ENCODE measurements at regions not wholly inside any gene's neighbourhood (a gene's known extent, or its start where the extent isn't known, plus 50 kb on each side); places are given as distances from the start of the nearest gene placed in this dataset.

DNA sequence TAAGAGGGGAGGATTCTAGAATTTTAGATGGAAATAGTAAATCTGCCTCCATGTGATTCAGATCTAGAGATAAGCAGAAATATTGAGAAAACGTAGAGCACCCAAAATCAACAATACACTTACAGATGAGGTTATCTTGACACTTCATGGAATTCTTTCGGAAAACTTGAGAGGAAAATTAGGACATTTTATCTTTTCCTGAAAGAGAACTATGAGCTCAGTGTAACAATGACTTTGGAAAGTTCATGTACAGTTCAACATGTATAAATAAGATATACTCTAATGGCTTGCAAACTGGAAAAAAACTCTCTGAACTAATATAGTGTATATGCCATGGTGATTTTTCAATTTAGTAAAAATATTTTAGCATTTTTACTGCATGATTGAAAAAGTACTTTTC is 338.1 kb upstream of the NEGR1 start:
- DNase-seq, result no peak

DNA sequence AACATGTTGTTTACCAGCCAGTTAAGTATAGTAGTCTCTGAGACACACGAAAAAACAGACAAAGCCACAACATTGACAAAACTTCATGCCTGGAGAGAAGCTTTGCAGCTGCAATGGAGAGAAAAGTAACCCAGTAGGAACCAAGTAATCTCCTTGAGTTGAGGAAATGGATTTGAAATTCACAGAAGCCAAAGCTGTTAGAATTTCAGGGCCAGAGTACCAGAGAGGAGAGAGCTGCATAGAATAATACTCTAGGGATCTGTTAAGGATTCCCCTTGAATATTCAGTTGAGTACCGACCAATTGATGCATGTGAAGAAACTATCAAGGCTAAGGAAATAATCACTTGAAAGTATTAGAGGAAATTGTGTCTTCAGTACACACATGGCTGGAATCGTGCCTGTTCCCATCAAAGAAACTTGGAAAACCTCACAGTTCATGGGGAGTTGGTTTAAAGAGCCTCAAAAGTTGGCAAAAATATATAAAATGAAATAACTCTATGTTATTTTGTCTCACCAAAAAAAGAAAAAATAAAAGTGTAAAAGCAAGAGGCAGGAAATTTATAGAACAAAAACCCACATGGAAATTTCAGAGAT is 324.0 kb upstream of the NEGR1 start:
- no peak for DNase-seq

DNA sequence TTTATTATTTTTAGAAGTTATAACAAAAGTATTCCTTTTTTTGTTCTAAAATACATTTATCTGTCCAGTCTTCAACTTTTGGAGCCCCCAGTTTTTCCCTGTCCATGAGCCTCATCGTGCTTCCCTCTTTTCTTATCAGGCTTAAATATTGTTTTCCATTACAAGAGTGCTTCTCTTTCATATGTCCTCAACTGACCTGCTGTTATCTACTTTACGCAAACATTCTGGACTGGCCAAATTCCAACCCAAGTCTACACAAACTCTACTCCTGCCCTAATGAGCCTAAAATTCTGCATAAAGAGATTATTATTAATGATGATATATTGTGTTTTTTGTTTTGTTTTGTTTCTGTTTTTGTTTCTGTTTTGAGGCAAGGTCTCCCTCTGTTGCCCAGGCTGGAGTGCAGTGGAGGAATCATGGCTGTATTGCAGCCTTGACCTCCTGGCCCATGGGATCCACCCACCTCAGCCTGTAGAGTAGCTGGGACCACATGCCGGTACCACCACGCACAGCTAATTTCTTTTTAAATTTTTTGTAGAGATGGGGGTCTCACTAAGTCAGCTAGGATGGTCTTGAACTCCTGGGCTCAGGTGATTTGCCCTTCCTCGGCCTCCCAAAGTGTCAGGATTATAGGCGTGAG is 318.8 kb upstream of the NEGR1 start:
- no peak for DNase-seq

DNA sequence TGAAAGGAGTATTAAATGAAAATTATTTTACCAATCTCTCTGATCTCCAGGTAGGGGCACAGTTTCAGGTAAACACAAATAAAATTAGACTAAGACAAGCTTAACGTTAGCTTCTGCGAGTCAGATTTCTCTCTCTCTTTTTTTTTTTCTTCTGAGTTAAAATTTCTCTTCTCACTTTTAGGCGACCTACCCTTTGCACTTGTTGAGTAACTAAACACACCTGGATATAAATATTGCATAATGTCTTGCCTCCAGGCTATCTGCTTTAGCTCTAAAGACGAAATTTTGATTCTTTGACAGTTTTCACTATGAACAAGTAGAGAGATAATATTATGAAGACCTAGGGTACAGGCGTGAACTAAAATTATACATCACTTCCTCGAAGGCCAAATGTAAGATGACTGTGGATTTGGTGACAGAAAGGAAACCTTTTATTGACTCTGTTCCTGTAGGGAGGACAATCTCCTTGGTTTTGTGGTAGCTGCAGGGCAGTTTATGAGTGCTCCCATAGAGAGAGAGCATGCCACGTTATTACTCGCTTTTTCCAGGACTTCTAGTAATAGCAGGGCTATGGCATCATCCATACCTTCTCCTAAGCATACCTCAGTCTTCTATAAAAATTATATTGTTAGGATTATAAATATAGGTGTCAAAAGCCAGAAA is 303.8 kb upstream of the NEGR1 start:
- DNase-seq, result no peak

DNA sequence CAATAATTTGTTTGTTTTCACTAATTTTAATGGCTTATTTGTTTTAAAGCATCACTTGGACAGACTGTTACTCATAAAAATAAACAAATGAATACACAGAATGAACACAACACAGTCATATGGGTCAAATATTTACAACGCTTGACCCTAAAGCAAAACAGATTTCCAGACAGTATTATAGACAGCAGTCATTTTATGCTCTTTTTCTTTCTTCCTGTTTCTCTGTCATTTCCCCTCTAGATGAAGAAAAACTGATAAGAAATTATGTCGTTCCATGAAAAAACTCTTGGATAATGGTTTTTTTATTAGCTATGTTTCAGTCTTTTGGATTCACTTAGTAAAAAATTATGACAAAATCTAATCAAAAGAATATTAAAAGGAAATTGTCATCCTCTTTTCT is 297.3 kb upstream of the NEGR1 start:
- DNase-seq, result no peak

DNA sequence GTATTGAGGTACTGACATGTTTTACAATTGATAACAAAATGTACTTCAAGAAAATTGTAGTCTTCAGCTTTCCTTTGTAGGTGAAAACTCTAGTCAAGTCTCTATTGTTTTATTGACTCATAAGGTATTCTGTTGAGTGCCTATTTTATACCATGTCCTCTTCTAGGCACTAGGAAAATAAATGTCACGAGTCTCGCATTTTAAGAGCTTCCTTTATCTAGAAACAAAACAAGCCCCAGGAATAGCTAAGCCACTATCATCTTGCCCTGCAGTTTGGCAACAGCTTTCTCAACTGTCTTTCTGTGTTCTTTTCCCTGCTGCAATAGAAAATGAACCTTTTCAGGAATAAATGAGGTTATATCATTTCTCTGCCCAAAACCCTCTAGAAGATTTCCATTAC is 288.5 kb upstream of the NEGR1 start:
- no peak for DNase-seq

DNA sequence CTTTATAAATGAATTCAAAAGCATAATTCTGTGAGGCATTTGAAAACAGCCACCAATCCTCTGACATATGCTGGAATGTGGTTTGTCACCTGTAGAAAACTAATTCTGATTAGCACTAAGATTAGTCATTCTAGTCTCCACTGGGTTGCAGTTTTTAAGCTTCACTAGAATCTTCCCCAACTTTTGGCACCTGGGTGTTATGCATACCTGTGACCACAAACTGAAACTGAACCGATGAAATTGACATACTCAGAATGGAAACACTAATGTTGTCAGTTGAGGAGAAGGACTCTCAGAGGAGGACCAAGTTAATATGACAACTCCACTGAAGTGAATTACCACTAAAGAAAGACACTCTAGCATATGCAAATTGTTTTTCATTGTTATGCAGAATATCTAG is 285.8 kb upstream of the NEGR1 start:
- DNase-seq, result peak; percentile 46

DNA sequence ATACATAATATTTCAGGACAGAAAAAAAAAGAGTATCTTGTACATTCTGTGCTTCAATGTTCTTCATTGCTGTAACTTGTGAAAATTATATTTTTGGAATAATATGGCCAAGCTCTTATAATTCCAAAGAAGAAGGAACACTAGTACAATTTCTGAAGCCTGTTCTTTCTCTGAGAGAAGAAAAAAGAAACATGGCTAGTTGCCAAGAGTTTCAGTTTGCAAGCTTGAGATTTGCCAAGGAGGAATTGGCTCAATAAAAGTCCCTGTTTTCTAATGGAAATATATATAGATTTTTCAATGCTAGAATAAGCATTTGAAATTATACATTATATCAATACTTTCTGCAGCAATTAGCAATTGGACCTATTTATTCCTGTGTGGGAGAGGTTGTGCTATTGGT is 285.2 kb upstream of the NEGR1 start:
- peak; percentile 78 for DNase-seq

DNA sequence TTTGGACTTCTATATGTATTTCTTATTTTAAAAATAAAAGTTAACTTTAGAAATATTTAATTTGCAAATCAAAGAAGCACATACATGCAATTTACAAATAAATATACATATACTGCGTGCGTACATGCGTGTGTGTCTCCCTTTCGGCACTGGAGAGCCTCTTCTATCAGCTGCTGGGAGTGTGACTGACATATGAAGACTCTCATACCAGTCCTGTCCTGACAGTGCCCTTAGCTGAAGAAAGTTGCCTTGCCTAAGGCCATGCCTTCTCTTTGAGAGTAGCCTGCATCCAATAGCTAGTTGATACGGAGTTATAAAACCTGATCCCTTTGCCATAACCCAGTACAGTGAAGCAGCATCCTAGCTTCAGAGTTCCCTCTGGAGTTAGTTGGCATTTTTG is 282.4 kb upstream of the NEGR1 start:
- DNase-seq, result no peak

DNA sequence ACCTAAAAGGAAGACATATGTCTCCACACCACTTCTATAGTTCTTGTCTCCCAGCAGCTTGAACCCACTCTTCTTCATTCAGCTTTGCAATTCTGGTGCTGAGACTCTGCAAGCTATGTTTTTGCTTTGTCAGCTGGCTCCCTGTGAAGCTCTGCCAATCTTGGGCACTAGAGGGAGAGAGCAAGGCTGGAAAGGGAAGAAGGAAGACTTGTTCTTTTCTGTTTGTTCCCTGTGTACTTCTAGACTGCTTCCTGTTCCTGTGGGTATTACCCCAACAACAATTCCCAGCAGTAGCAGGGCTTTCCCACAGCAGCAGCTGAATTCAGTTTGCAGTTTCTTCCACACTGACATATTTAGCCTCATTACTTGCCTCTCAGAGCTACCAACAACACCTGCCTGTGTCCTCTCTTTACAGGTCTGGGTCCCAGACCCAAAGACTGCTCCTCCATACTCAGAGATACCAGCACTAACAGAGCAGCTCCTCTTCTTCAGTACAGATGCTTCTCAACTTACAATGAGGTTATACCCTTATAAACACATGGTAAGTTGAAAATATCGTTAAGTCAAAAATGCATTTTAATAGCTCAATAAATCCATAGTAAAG is 275.2 kb upstream of the NEGR1 start:
- DNase-seq, result no peak

DNA sequence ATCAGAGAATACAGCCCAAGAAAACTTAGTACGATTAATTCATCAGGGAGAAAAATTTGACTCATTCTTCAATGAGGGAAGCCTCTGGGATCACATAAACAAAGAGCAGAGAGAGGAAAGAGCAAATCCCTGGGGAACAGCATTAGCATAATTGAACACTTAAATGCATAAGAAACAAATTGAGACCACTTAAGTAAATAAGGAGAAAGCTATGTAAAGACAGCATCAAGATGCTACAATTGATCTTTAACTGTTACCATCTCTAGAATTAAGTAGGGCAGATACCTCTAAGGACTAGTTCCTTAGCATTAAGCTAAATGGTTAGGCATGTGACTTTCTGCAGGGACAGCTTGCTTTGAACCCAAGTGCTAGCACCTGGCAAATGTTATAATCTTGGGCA is 265.1 kb upstream of the NEGR1 start:
- no peak for DNase-seq

DNA sequence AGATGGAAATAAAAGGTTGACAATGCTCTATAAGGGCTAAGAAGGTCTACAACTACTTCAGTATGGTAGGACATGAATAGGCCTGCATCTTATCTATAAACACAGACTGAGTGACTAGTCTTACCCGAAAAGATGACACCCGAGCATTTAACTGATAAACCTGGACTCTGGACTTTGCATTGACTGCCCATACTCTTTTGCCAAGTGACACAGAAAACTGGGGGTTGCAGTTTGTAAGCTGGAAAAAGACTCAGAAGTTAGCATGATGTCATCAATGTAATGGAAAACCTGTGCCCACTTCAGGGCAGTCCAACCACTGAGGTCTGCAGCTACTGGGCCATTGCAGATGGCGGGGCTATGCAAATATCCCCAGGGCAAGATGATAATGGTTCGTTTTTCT is 258.3 kb upstream of the NEGR1 start:
- no peak for DNase-seq

DNA sequence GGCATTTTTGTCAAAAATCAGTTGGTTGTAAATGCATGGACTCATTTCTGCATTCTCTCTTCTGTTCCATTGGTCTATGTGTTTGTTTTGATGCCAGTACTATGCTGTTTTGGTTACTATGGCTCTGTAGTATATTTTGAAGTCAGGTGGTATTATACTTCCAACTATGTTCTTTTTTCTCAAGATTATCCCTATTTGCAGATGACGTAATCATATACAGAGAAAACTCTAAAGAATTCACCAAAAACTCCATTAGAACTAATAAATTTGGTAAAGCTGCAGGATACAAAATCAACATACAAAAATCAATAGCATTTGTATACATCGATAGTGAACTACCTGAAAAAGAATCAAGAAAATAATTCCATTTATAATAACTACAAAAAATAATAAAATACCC is 253.1 kb upstream of the NEGR1 start:
- DNase-seq, result no peak

DNA sequence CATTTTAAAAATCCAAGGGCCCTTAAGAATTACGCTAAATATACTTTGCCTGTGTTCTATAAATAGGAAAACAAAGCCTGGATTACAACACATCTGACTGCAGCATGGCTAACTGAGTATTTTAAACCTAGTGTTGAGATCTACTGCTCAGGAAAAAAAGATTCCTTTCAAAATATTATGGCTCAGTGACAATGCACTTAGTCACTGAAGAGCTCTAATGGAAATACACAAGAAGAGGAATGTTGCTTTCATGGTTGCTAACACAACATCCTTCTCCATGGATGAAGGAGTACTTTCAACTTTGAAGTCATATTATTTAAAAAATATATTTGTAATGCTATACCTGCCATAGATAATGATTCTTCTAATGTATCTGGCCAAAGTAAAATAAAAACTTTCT is 248.3 kb upstream of the NEGR1 start:
- DNase-seq, result no peak

DNA sequence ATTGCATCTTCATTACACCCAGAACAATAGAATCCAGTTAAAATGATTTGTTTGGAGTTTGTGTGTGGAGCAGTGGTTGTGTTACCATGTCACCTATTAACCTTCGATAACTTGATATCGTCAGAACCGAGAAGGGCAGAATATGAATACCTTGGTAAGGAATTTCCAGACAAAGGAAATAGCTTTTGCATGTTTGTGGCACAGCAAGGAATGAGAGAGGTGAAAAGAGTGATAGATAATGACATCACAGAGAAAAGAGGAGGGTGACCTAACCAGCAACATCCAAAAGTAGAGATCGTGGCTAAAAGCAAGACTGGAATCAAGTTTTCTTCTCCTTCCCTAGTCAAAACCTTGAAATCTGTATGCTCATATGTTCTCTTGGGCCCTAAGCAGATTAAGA is 244.6 kb upstream of the NEGR1 start:
- no peak for DNase-seq

DNA sequence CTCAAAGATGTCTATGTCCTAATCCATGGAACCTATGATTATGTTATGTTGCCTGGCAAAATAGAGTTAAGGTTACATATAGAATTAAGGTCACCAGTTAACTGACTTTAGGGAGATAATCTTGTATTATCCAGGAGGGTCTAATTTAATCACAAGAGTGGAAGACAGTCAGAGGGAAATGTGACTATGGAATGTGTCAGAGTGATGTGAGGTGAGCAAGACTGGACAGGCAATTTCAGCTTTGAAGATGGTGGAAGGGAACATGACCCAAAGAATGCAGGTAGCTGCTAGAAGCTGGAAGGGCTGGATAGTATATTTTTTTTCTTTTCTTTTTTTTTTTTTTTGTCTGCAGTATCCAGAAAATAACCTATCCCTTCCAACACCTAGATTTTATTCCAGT is 241.7 kb upstream of the NEGR1 start:
- no peak for DNase-seq

DNA sequence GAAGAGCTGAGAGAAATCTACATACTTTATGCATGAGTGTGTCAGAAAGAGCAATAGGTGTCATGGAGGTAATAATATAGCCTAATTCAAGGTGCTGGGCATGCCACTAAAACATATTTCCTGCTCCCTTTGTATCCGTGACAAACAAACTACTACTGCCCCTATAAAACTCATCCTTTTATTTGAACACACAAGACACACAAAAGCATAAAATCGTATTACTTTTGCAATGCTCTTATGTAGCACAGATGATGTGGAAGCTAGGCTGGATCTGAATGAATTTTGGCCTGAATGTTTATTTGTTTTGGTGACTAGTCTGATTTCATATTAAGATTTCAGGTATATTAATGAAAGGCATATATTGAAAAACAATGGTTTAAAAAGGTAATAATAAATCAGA is 239.3 kb upstream of the NEGR1 start:
- no peak for DNase-seq

DNA sequence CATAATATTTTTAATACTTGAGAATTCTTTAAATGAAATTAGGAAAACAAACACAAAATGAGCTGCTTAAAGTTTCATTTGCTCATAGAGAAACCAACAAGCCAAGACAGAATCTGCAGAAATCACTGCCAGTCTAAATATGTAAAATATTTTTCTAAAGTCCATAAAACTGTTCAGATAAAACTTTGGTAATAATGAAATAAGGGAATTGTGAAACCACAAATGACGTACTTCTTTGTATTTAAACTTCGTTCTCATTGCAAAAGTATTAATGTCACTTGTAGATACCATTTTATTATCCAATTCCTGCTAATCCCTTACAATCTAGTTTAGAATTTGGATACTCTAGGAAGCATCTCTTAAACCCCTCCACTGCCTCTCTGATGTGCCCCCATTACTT is 234.5 kb upstream of the NEGR1 start:
- no peak for DNase-seq

DNA sequence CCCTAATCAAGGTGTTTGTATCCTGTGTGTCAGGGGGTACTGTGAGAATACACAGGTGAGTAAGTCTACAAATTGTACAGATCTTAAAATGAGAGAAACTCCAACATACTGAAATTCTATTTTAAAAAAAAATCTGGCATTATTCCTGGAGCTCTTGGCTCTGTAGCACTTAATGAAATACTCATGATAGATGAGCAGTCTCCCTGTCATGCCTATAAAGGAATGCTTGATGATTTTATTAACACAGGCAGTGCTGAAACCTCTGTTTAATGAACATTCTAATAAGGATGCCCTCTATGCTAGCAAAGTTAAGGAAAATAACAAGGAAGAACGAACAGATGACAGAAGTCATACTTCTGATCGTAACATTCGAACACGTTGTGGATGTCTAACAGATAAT is 233.9 kb upstream of the NEGR1 start:
- DNase-seq, result no peak

DNA sequence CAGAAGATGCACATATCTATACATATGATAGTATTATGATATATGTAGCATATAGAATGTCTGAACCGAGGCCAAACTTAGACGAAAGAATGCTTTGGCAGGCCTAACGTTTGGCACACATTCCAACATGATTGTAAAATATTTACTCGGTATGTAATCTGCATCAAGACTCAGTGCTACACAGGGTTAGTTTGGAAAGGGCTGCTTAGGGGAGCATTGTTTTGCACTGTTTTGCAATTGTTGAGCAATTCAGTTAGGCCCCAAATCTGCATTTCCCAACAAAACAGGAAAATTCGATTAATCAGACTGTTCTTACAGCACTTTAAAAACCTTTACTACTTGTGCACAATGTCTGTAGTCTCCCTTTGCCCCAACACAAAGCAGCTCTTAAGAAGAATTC is 216.0 kb upstream of the NEGR1 start:
- no peak for DNase-seq

DNA sequence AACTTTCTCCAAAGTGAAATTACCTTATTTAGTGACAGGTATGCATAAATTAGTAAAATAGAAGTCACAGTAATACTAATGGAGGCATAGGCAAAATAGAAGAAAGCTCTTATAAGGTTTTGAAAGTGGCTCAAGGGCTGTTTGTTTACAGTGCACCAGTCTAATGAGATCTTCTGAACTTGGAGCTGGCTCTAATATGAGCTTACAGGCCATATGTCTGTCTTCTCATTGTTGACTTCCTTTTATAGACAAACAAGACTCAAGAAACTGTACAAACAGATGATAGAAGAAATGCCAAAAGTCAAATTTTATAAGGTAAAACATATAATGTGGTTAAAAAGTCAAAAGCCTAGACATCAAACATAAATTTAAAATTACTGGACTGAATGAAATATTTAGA is 207.5 kb upstream of the NEGR1 start:
- peak; percentile 7 for DNase-seq

DNA sequence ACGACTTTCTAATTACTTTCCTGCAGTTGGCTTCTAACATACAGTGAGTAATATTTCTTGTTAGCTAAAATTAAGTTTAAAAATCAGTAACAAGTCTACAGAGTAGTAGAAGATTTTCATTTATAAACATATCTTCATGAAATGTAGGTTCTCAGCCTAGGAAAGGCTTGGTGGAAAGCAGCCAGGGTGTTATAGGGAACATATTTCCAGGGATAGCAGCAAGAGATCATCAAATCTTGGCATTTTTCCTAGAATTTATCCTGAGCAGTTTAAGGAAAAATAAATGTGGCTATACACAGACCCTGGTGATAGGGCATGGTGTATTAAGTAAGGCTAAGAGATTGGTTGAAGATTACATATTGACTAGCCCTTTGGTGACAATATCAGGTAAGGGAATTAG is 203.5 kb upstream of the NEGR1 start:
- DNase-seq, result no peak

DNA sequence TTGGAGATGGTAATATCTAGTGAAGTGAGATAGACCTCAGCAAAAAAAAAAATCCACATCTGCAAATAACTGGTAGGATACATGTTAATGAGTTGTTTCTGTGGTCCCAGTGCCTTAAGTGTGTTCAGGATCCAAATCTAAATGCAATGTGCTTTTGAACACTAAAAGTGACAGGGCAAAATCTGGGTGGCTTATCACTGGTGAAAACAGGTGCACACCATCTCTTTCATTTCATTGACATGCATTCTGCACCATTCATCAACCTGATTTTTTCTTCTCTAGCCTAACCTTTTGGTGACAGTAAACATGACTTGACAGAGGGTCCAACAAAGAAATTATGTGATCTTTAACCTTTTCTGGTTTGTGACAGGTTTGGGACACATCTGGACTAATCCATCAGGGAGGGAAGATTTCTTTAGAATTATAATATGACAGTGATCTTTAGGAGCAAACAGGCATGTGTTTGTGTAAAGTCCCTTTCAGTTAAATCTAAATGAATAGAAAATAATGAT is 201.6 kb upstream of the NEGR1 start:
- no peak for DNase-seq

DNA sequence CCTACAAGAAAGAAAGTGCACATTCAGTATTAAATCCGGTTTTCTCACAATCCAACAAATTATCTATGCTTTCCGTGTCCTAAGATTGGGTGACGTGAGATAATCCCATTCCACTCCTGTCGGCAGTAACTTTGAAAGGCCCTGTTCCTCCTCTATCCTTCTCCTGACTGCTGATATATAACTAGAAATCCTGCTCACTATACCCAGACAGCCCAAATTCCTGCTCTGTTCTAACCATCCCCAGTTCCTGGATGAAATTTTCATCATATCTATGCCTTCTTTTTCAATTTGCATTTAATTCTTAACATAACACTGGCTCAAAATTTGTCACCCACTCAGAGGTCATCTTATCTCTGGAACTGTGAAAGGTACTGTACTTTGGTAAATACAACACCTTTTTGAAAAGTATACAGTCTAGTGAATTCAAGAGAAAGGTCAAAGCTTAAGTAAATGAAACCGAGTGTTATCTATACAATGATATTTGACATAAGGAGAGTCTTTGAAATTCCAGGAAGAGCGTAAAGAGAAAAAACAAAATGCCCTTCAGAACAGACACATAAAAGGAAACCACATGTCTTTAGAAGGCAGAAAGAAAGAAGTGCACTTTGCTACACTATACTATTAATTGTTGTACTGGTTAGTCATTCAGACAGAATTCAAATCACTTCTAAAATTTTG is 200.5 kb upstream of the NEGR1 start:
- no peak for DNase-seq

All from DMS79 treated with DMSO at 0.1 percent for 48 hours (cell line).